AG04450 (cell line): ENCODE measurements at regions not wholly inside any gene's neighbourhood (a gene's known extent, or its start where the extent isn't known, plus 50 kb on each side); places are given as distances from the start of the nearest gene placed in this dataset.
"Not testable (repeated sequence)": the region's sequence is repeated elsewhere in the genome, so short reads cannot be mapped to it uniquely, and the experiment has no call there.

Source experiments
- CTCF ChIA-PET: fragments of 300-600, 350-600 bp; formaldehyde crosslinking; extraction: SDS; loops from one replicate; lab custom pipeline; 2022; ENCODE audit warnings: antibody characterized with exemption, inconsistent platforms; lab: Charles Lee
- POLR2A ChIA-PET: fragments of 350-600 bp; formaldehyde crosslinking; extraction: SDS; loops from one replicate; lab custom pipeline; 2021; ENCODE audit warnings: antibody characterized with exemption, inconsistent platforms; lab: Yijun Ruan, JAX
- DNase-seq: peaks from one replicate; pipeline ENCODE4 v3.0.0-alpha.2; 2011; ENCODE audit warnings: low read depth, low spot score
- H3K27ac ChIP-seq: one replicate; pipeline ENCODE4 v1.5.1; 2012; ENCODE audit warnings: low read depth, low read length, control low read depth
- H3K27me3 ChIP-seq: one replicate; pipeline ENCODE4 v1.6.0; 2012; ENCODE audit warnings: low read length; ENCODE audit not compliant: control insufficient read depth, insufficient read depth
- H3K4me3 ChIP-seq: 2 replicates; pipeline ENCODE4 v1.5.1; 2011; ENCODE audit warnings: mild to moderate bottlenecking, low read depth, low read length, control low read depth
- H3K9me3 ChIP-seq: 2 replicates; pipeline ENCODE4 v1.5.1; 2012; ENCODE audit warnings: low read length; ENCODE audit not compliant: control insufficient read depth, insufficient read depth
- TF ChIP-seq, protein P1 (sequence below): IDR thresholded peaks from 2 replicates; pipeline ENCODE4 v1.5.1; 2011; ENCODE audit warnings: low read depth, low read length, control low read depth, inconsistent platforms

DNA sequence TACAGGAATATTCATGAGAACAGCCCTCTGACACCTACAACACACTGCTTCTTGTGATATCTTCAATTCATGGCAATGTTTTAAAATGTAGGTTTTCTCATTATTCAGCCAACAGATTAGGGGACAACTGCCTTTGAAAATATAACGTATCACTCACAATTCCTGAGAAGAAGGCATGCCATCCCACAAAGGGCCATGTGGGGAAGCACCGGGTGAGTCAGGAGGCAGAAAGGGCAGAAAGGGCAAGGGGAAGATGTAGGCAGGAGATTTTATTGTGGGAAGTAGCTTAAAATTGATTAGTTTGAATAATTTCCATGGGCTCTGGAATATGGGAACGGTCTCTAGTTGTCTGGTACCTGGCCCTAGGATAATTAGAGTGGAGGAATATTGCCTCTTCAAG is 165.7 kb downstream of the HHIPL2 start:
- no peaks in the 10 kb centered on the region for H3K9me3 ChIP-seq
- POLR2A ChIA-PET: no interaction called here
- CTCF ChIA-PET: no interaction called here
- TF ChIP-seq, protein P1, sequence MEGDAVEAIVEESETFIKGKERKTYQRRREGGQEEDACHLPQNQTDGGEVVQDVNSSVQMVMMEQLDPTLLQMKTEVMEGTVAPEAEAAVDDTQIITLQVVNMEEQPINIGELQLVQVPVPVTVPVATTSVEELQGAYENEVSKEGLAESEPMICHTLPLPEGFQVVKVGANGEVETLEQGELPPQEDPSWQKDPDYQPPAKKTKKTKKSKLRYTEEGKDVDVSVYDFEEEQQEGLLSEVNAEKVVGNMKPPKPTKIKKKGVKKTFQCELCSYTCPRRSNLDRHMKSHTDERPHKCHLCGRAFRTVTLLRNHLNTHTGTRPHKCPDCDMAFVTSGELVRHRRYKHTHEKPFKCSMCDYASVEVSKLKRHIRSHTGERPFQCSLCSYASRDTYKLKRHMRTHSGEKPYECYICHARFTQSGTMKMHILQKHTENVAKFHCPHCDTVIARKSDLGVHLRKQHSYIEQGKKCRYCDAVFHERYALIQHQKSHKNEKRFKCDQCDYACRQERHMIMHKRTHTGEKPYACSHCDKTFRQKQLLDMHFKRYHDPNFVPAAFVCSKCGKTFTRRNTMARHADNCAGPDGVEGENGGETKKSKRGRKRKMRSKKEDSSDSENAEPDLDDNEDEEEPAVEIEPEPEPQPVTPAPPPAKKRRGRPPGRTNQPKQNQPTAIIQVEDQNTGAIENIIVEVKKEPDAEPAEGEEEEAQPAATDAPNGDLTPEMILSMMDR: no peak
- H3K27ac ChIP-seq: no peak overlapping the region
- no peak overlapping the region for H3K4me3 ChIP-seq
- DNase-seq: no peak
- H3K27me3 ChIP-seq: no peaks in the 10 kb centered on the region

DNA sequence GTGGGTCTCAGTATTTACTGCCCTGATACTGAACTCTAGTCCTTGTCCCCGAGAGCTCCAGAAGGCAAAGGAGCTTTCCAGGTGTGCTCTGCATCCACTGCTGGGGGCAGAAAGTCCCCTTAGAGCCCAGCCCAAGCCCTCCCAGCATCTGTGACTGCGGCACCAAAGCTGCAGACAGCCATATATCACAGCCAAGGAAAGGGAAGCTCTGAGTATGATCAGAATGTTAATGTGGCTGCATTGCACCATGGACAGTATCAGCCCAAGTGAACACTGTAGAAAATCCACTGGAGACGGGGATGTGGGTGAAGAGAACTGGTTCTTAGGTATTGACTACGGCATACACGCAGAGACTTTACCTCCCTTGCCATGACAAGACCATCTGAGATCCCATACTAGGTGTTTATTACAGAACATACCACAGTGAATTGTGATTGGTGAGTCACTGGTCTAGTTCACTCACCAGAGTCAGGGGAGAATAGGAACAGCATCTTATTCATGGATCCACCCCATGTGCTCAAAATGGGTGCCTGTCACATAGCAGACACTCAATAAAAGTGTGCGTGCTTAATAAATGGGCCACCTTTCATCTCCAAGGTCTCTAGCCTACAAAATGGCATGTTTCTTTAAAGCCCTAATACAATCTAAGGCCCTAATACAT is 170.3 kb downstream of the HHIPL2 start:
- POLR2A ChIA-PET: no interaction called here
- no peak for DNase-seq
- Histone ChIP-seq H3K27me3 (no peaks in the 10 kb centered on the region), H3K27ac (no peak overlapping the region), H3K4me3 (no peak overlapping the region), H3K9me3 (no peaks in the 10 kb centered on the region)
- CTCF ChIA-PET: no interaction called here
- TF ChIP-seq, protein P1: no peak

DNA sequence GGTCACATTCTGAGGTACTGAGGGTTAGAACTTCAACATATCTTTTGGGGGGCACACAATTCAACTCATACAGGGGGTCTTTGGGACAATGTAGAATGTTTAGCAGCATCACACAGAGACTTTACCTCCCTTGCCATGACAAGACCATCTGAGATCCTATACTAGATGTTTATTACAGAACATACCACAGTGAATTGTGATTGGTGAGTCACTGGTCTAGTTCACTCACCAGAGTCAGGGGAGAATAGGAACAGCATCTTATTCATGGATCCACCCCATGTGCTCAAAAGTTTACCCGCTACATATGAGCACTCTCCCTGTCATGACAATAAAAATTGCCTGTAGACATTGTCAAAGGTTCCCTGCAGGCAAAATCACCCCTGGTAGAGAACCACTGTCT is 171.1 kb downstream of the HHIPL2 start:
- H3K27me3 ChIP-seq, POLR2A ChIA-PET, H3K9me3 ChIP-seq, H3K27ac ChIP-seq, CTCF ChIA-PET, DNase-seq, H3K4me3 ChIP-seq: not testable (repeated sequence)

DNA sequence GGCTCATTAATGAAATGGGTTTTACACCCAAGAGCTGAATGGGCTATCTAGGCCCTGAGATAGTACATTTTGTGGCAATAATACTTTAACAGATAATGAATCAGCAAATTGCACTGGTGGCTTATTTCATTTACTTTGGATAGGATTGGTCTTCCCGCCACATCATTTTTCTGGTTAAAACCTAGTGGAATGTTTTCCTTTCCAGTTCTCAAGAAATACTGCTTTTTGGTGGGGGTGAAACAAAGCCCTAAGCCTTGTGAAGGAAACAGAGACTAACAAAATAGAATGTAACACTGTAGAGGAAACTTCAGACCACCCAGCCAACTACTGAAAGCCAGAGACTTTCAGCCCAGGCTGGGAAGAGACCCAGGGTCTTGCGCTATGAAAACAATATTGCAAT is 172.2 kb downstream of the HHIPL2 start:
- TF ChIP-seq, protein P1: no peak
- no peaks in the 10 kb centered on the region for H3K27me3 ChIP-seq
- no peaks in the 10 kb centered on the region for H3K9me3 ChIP-seq
- no peak overlapping the region for H3K4me3 ChIP-seq
- CTCF ChIA-PET: no interaction called here
- no peak overlapping the region for H3K27ac ChIP-seq
- DNase-seq: no peak
- POLR2A ChIA-PET: no interaction called here

DNA sequence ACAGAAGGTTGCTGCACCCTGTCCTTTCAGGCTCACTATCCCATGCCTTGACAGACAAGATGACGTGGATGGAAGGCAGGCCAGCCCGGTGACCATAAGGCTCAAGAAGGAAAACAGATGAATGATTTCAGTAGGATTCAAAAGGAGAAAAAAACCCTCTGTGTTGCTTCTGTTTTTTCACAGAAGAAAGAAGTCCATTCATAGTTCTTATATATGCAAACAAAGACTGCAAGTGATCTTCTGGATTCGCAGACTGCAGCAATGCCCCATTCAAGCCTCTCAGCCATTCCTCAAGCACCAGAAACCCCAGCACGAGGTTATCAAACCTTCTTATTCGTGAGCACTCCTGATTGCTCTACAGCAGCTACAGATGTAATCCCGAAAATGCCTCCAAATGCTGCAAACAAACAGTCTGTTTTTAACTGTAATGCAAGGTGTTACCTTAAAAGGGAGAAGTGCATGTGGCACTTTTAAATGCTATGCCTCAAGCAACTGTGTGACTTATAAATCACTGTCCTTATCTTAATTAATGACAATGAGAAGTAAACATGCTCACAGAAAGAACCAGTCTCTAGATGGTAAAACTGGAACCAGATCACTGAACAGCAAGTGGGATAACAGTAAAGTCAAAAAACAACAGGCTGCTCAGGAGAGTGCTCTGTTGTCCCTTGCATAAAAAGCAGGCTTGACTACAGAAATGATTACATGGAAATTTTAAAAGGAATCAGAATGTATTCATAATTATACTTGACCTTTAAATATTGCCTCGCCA is 173.9 kb downstream of the HHIPL2 start:
- H3K27me3 ChIP-seq: no peaks in the 10 kb centered on the region
- H3K27ac ChIP-seq: no peak overlapping the region
- H3K9me3 ChIP-seq: no peaks in the 10 kb centered on the region
- DNase-seq: no peak
- H3K4me3 ChIP-seq: no peak overlapping the region
- TF ChIP-seq, protein P1: no peak
- CTCF ChIA-PET: no interaction called here
- POLR2A ChIA-PET: no interaction called here
